ENCODE measurements at regions not wholly inside any gene's neighbourhood (a gene's known extent, or its start where the extent isn't known, plus 50 kb on each side); places are given as distances from the start of the nearest gene placed in this dataset.

DNA sequence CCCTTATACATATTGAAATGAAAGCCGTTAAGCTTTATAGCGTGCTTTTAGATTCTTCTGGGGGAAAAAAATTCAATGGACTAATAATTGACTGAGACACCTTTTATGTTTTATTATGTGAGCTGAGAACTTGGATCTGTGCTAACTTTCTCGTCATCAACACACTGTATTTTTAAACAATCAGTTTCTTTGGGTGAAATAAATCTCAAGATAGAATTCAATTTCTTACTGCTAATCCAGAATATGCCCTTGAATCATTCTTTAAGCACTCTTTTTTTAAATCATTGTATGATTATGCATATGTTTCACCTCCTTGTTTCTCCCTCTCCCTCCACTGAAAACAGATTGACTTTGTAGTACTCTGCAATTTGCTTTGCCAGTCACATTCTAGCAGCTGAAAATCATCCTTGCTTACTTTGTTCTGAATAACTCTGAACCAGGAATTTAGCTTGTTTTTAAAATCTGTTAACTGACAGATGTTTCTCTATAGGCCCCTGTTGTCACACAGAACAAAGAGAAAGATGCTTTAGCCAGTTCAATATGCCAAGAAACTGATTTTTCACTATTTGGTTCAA, 81.5 kb downstream of the SLIT2 start:
- peaks cover 5% of the 10 kb centered on the region for H3K27me3 Mint-ChIP-seq
- no peak for ATAC-seq
- H3K27ac Mint-ChIP-seq = no peak overlapping the region
- H3K4me1 Mint-ChIP-seq = no peaks in the 10 kb centered on the region
- H3K4me3 Mint-ChIP-seq = no peak overlapping the region
- H3K36me3 Mint-ChIP-seq (ENCODE audit: low read depth) = no peaks in the 10 kb centered on the region
- H3K9me3 ChIP-seq (ENCODE audit: control insufficient read depth, low read length, poor library complexity, severe bottlenecking) = no peaks in the 10 kb centered on the region
- no peak for DNase-seq

DNA sequence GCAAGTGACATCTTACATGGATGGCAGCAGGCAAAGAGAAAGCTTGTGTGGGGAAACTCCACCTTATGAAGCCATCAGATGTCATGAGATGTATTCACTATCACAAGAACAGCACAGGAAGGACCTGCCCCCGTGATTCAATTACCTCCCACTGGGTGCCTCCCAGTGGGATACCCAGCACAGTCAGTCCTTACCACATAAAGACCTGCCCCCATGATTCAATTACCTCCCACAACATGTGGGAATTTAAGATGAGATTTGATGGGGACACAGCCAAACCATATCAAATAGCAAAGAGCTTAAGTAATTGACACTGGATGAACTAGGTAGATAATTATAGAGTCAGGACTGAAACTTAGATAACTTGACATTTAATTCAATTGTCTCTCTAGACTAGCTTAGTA, 85.6 kb downstream of the SLIT2 start:
- Mint-ChIP-seq H3K27me3 (no peaks in the 10 kb centered on the region), H3K36me3 (ENCODE audit: low read depth) (no peaks in the 10 kb centered on the region), H3K4me1 (no peaks in the 10 kb centered on the region), H3K27ac (no peak overlapping the region), H3K4me3 (no peak overlapping the region)
- no peaks in the 10 kb centered on the region for H3K9me3 ChIP-seq (ENCODE audit: control insufficient read depth, low read length, poor library complexity, severe bottlenecking)
- ATAC-seq (no peak), DNase-seq (no peak)

- Mint-ChIP-seq H3K36me3 (ENCODE audit: low read depth) (no peaks in the 10 kb centered on the region), H3K27ac (no peak overlapping the region), H3K4me1 (no peaks in the 10 kb centered on the region), H3K4me3 (no peak overlapping the region), H3K27me3 (no peaks in the 10 kb centered on the region)
- H3K9me3 ChIP-seq (ENCODE audit: control insufficient read depth, low read length, poor library complexity, severe bottlenecking) = no peaks in the 10 kb centered on the region
- DNase-seq (no peak), ATAC-seq (no peak)
Measured at GRCh38 chr4:20338841-20339240, 87.1 kb downstream of the SLIT2 start.

DNA sequence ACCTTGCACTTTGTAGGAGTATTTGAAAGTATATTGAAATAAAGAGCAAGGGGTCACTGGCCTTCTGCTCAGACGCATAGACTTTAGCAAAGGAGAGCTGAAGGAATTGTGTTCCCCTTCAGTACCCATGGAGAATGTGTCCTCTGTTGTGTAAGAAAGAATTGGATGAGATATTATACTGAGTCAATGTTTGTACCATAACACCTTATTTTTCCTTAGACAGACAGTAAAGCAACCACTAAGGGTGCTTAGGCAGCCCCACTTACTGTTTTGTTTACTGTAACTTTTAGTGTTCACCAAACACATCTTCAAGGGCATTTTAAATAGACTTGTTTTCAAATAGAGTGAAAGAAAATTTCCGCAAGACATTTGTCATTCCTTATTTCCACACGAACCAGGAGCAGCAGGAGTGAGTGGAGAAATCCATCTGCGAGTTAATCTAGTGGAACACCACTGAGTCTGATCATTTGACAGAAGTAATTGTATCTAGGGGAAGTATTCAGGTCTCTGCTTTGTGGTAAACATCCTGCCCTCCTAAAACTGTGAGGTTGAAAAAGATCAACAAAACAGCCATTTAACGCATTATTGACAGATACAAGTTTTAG, 89.5 kb downstream of the SLIT2 start:
- Mint-ChIP-seq H3K4me1 (no peaks in the 10 kb centered on the region), H3K27me3 (no peaks in the 10 kb centered on the region), H3K36me3 (ENCODE audit: low read depth) (no peaks in the 10 kb centered on the region), H3K27ac (no peak overlapping the region), H3K4me3 (no peak overlapping the region)
- no peak for ATAC-seq
- no peaks in the 10 kb centered on the region for H3K9me3 ChIP-seq (ENCODE audit: control insufficient read depth, low read length, poor library complexity, severe bottlenecking)
- no peak for DNase-seq

DNA sequence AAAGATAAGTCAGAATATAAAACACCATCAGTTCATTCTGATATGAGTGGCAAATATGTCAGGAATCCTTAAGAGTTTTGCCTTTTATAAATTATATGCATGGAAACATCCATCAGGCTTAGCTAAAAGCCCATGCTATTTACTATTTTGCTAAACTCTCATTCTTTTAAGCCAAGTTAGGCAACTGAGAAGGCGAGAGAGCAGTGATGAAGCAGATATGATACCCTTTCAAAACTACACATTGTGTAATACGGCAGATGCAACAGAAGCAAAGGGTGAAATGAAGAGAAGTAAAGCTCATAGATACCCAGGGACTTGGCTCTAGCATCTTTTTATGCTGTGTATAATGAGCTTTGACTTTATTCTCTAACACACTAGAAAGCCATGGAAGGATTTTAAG, 95.8 kb downstream of the SLIT2 start:
- no peaks in the 10 kb centered on the region for H3K36me3 Mint-ChIP-seq (ENCODE audit: low read depth)
- no peaks in the 10 kb centered on the region for H3K9me3 ChIP-seq (ENCODE audit: control insufficient read depth, low read length, poor library complexity, severe bottlenecking)
- no peak overlapping the region for H3K4me3 Mint-ChIP-seq
- no peak for DNase-seq
- no peak overlapping the region for H3K27ac Mint-ChIP-seq
- H3K27me3 Mint-ChIP-seq = no peaks in the 10 kb centered on the region
- H3K4me1 Mint-ChIP-seq = no peaks in the 10 kb centered on the region
- no peak for ATAC-seq

DNA sequence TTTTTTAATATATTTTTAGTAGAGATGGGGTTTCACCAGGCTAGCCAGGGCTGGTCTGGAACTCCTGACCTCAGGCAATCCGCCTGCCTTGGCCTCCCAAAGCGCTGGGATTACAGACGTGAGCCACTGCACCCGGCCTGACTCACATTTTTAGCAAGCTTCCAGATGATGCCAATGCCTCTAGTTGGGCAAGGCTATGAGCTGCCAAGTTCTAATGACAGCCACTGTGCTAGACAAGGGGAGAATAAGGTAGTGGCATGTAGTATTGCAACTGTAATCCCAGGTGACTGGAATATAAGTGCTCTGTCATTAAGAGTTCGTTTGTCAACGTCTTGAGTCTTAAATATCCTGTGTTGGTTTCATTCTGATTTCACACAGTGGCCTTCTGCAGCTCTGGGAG, 96.7 kb downstream of the SLIT2 start:
- no peaks in the 10 kb centered on the region for H3K4me1 Mint-ChIP-seq
- H3K9me3 ChIP-seq (ENCODE audit: control insufficient read depth, low read length, poor library complexity, severe bottlenecking) = no peaks in the 10 kb centered on the region
- no peak overlapping the region for H3K4me3 Mint-ChIP-seq
- H3K27ac Mint-ChIP-seq = no peak overlapping the region
- H3K36me3 Mint-ChIP-seq (ENCODE audit: low read depth) = no peaks in the 10 kb centered on the region
- DNase-seq = no peak
- ATAC-seq = no peak
- H3K27me3 Mint-ChIP-seq = no peaks in the 10 kb centered on the region

DNA sequence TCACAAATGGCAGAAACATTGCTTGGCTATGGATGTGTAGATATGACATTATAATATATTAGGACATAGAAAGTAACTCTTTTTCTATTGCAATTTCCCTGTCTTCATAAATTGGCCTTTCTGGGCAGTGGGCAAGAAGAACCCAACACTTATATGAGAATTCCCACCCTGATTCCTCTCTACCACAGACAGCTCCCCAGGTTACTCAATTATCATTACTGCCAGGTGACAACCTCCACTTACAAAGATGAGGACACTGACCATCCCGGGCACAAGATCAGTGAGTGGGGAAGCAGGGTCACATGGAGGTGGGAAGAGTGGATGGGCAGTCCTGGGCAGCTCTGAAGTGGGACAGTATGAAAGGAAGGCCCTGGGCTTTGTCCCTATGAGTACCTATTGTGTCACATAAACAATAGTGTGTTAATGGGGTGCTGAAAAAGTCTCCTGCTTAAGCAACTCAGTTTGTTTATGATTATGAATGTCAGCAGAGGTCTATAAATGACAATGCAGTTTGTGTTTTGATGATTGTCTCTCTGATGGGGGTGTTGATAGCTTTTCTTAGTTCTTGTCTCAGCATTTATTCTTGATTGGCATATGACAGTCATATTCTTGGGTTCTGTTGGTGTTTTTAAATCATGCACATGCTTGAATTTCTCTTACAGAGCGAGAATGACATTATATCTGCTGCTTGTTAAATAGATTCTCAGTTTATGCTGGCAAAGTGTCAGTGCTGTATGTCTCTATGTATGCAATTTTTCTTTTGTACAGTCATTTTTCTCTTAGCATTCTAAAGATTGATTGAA, 99.9 kb downstream of the SLIT2 start:
- Mint-ChIP-seq H3K4me1 (no peaks in the 10 kb centered on the region), H3K36me3 (ENCODE audit: low read depth) (no peaks in the 10 kb centered on the region), H3K27ac (no peak overlapping the region), H3K27me3 (no peaks in the 10 kb centered on the region), H3K4me3 (no peak overlapping the region)
- H3K9me3 ChIP-seq (ENCODE audit: control insufficient read depth, low read length, poor library complexity, severe bottlenecking) = no peaks in the 10 kb centered on the region
- DNase-seq (no peak), ATAC-seq (no peak)

GRCh38 chr4:20352163-20352431, 100.4 kb downstream of the SLIT2 start:
- Mint-ChIP-seq H3K4me1 (no peaks in the 10 kb centered on the region), H3K27me3 (no peaks in the 10 kb centered on the region), H3K27ac (no peak overlapping the region), H3K4me3 (no peak overlapping the region), H3K36me3 (ENCODE audit: low read depth) (no peaks in the 10 kb centered on the region)
- no peak for ATAC-seq
- no peaks in the 10 kb centered on the region for H3K9me3 ChIP-seq (ENCODE audit: control insufficient read depth, low read length, poor library complexity, severe bottlenecking)
- DNase-seq = no peak

- no peaks in the 10 kb centered on the region for H3K36me3 Mint-ChIP-seq (ENCODE audit: low read depth)
- no peak overlapping the region for H3K4me3 Mint-ChIP-seq
- no peaks in the 10 kb centered on the region for H3K27me3 Mint-ChIP-seq
Measured at GRCh38 chr4:20353646-20354045, 101.9 kb downstream of the SLIT2 start.

GRCh38 chr4:20354120-20354519, 102.4 kb downstream of the SLIT2 start:
- Mint-ChIP-seq H3K4me1 (no peaks in the 10 kb centered on the region), H3K36me3 (ENCODE audit: low read depth) (no peaks in the 10 kb centered on the region), H3K4me3 (no peak overlapping the region), H3K27me3 (no peaks in the 10 kb centered on the region), H3K27ac (no peak overlapping the region)
- no peak for DNase-seq
- no peak for ATAC-seq
- H3K9me3 ChIP-seq (ENCODE audit: control insufficient read depth, low read length, poor library complexity, severe bottlenecking) = no peaks in the 10 kb centered on the region

More at GRCh38 chr4:20353646-20354045, 101.9 kb downstream of the SLIT2 start:
- DNase-seq (no peak), ATAC-seq (no peak)
- no peak overlapping the region for H3K27ac Mint-ChIP-seq
- no peaks in the 10 kb centered on the region for H3K4me1 Mint-ChIP-seq
- no peaks in the 10 kb centered on the region for H3K9me3 ChIP-seq (ENCODE audit: control insufficient read depth, low read length, poor library complexity, severe bottlenecking)

GRCh38 chr4:20356565-20356964, 104.9 kb downstream of the SLIT2 start:
- Mint-ChIP-seq H3K27ac (no peak overlapping the region), H3K36me3 (ENCODE audit: low read depth) (no peaks in the 10 kb centered on the region), H3K27me3 (no peaks in the 10 kb centered on the region), H3K4me1 (no peaks in the 10 kb centered on the region), H3K4me3 (no peak overlapping the region)
- no peak for DNase-seq
- H3K9me3 ChIP-seq (ENCODE audit: control insufficient read depth, low read length, poor library complexity, severe bottlenecking) = no peaks in the 10 kb centered on the region
- ATAC-seq = no peak

DNA sequence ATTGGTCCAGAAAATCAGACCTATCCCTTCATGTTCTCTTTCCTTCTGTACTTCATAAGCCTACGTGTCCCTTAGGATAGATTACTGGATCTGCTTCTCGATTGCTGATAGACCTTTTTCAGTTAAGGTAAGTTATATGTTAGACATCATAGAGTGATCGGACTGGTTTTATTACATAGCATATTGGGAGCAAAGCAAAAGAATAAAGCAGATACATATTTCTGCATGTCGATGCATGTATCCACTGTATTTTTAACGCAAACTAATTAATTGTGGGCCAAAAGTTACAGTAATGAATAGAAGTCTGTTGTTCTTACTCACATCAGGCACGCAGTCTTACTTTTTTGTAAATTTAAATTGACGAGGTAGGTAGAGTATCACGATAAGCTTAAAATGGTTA, 106.4 kb downstream of the SLIT2 start:
- DNase-seq (no peak), ATAC-seq (no peak)
- Mint-ChIP-seq H3K4me3 (no peak overlapping the region), H3K27me3 (no peaks in the 10 kb centered on the region), H3K4me1 (no peaks in the 10 kb centered on the region), H3K36me3 (ENCODE audit: low read depth) (no peaks in the 10 kb centered on the region), H3K27ac (no peak overlapping the region)
- no peaks in the 10 kb centered on the region for H3K9me3 ChIP-seq (ENCODE audit: control insufficient read depth, low read length, poor library complexity, severe bottlenecking)

DNA sequence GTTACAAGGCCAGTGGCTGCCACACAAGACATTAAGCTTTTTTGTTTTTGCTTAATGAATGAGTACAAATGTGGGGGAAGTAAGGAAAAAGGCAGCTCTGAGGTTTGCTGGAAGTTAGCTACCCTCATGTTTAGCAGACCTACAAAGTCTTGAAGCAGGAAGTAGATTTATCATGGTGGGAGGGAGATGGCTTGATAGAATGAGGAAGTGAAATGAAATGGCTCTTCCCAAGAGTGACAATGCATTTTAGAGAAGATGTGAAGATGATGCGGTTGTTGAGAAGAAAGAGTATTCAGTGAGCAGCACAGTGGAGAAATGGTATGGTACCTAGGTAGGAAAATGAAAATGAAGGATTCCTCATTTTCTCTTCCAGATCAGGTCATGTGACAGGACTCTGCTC, 108.0 kb downstream of the SLIT2 start:
- Mint-ChIP-seq H3K4me1 (no peaks in the 10 kb centered on the region), H3K36me3 (ENCODE audit: low read depth) (no peaks in the 10 kb centered on the region), H3K27me3 (no peaks in the 10 kb centered on the region), H3K27ac (no peak overlapping the region), H3K4me3 (no peak overlapping the region)
- no peaks in the 10 kb centered on the region for H3K9me3 ChIP-seq (ENCODE audit: control insufficient read depth, low read length, poor library complexity, severe bottlenecking)
- ATAC-seq (no peak), DNase-seq (no peak)

DNA sequence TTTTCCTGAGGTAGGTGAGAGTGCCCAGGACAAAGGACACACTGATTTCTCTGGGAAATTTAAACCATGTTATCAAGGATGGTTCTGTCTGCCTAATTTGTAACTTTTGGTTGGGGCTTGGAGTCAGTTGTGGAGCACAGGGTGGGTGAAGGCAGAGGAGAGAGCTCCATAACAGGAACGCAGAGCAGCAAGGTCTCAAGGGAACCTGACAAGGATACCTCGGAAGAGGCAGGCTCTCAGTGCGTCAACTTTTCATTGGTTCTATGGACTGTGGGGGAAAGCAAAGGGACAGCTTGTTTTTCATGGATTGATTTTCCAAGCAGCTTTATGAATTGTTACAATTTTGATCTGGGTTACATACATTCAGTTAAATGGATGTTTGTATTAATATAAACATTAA, 110.4 kb downstream of the SLIT2 start:
- no peak for ATAC-seq
- Mint-ChIP-seq H3K4me1 (no peaks in the 10 kb centered on the region), H3K27ac (no peak overlapping the region), H3K4me3 (no peak overlapping the region), H3K36me3 (ENCODE audit: low read depth) (no peaks in the 10 kb centered on the region), H3K27me3 (no peaks in the 10 kb centered on the region)
- H3K9me3 ChIP-seq (ENCODE audit: control insufficient read depth, low read length, poor library complexity, severe bottlenecking) = no peaks in the 10 kb centered on the region
- no peak for DNase-seq
